ENCODE measurements at regions not wholly inside any gene's neighbourhood (a gene's known extent, or its start where the extent isn't known, plus 50 kb on each side); places are given as distances from the start of the nearest gene placed in this dataset.
A peak's percentile ranks its signal among the peaks of the same experiment; 100 is the strongest.

DNA sequence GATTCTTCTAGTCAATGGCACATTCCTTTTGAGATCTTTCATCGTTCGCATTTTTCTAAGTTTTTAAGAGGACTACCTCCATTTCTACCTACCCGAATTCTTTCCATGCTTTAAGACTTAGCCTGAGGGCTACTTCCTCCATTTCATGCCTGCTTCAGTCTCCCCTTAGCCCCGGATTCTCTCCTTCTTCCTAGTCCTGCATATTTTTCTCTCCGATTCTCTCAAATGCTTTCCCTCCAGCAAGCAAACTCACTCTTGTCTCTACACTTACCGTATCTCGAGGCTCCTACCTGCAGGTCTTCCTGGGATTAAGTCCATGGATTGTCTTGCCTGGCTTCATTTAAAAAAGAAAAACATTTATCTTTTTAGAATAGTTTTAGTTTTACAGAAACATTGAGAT is 354.4 kb downstream of the MYCN start:
- H3K27ac Mint-ChIP-seq (ENCODE audit: unreplicated experiment): no peak overlapping the region
- no peaks in the 10 kb centered on the region for H3K27me3 Mint-ChIP-seq (ENCODE audit: low read depth)
- no peaks in the 10 kb centered on the region for H3K9me3 Mint-ChIP-seq
- DNase-seq (ENCODE audit: low read depth, low spot score): no peak
- TF ChIP-seq, protein P1, sequence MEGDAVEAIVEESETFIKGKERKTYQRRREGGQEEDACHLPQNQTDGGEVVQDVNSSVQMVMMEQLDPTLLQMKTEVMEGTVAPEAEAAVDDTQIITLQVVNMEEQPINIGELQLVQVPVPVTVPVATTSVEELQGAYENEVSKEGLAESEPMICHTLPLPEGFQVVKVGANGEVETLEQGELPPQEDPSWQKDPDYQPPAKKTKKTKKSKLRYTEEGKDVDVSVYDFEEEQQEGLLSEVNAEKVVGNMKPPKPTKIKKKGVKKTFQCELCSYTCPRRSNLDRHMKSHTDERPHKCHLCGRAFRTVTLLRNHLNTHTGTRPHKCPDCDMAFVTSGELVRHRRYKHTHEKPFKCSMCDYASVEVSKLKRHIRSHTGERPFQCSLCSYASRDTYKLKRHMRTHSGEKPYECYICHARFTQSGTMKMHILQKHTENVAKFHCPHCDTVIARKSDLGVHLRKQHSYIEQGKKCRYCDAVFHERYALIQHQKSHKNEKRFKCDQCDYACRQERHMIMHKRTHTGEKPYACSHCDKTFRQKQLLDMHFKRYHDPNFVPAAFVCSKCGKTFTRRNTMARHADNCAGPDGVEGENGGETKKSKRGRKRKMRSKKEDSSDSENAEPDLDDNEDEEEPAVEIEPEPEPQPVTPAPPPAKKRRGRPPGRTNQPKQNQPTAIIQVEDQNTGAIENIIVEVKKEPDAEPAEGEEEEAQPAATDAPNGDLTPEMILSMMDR (conservative IDR thresholded peaks at IDR 0.05): no peak
- peaks cover 24% of the 10 kb centered on the region for H3K4me1 Mint-ChIP-seq
- no peaks in the 10 kb centered on the region for H3K36me3 Mint-ChIP-seq (ENCODE audit: low read depth)
- H3K4me3 Mint-ChIP-seq: no peak overlapping the region

DNA sequence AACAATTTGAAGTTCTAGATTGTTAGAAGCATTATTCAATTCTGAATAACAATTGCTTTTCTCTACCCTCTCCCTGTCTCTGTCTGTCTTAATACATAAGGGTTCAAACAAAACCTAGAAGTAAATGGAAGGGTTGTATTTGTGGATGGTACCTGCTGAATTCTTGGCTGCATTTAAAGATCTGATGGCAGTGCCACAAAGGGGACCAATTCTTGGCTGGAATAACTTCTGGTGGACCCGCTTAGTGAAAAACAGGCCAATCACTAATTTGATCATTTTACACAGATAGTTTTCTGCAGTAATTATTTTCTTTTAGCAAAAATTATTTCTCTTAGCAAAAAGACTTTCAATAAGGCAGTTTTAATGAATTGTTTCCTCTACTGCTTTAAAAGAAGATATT is 353.5 kb downstream of the MYCN start:
- H3K4me3 Mint-ChIP-seq: no peak overlapping the region
- H3K9me3 Mint-ChIP-seq: no peaks in the 10 kb centered on the region
- no peaks in the 10 kb centered on the region for H3K27me3 Mint-ChIP-seq (ENCODE audit: low read depth)
- no peaks in the 10 kb centered on the region for H3K36me3 Mint-ChIP-seq (ENCODE audit: low read depth)
- no peak overlapping the region for H3K27ac Mint-ChIP-seq (ENCODE audit: unreplicated experiment)
- H3K4me1 Mint-ChIP-seq: peaks cover 24% of the 10 kb centered on the region
- no peak for DNase-seq (ENCODE audit: low read depth, low spot score)
- TF ChIP-seq, protein P1 (conservative IDR thresholded peaks at IDR 0.05): no peak

- Mint-ChIP-seq H3K4me1 (peaks cover 24% of the 10 kb centered on the region), H3K4me3 (peak overlapping the region; percentile 31), H3K27ac (ENCODE audit: unreplicated experiment) (peak overlapping the region; percentile 54), H3K9me3 (no peaks in the 10 kb centered on the region), H3K36me3 (ENCODE audit: low read depth) (no peaks in the 10 kb centered on the region), H3K27me3 (ENCODE audit: low read depth) (no peaks in the 10 kb centered on the region)
- DNase-seq (ENCODE audit: low read depth, low spot score): peak; percentile 22
- TF ChIP-seq, protein P1 (conservative IDR thresholded peaks at IDR 0.05): no peak
These were observed 353.0 kb downstream of the MYCN start for GRCh38 chr2:16293398-16293797.

- Mint-ChIP-seq H3K27me3 (ENCODE audit: low read depth) (no peaks in the 10 kb centered on the region), H3K4me3 (no peak overlapping the region), H3K9me3 (no peaks in the 10 kb centered on the region), H3K27ac (ENCODE audit: unreplicated experiment) (no peak overlapping the region), H3K36me3 (ENCODE audit: low read depth) (no peaks in the 10 kb centered on the region), H3K4me1 (peaks cover 24% of the 10 kb centered on the region)
- DNase-seq (ENCODE audit: low read depth, low spot score): no peak
- TF ChIP-seq, protein P1 (conservative IDR thresholded peaks at IDR 0.05): no peak
These were observed 351.6 kb downstream of the MYCN start for GRCh38 chr2:16291731-16292550.

GRCh38 chr2:16291226-16291625 is 350.9 kb downstream of the MYCN start:
- Mint-ChIP-seq H3K4me3 (no peak overlapping the region), H3K27me3 (ENCODE audit: low read depth) (no peaks in the 10 kb centered on the region), H3K4me1 (peaks cover 24% of the 10 kb centered on the region)

More at GRCh38 chr2:16291226-16291625, 350.9 kb downstream of the MYCN start:
- DNase-seq (ENCODE audit: low read depth, low spot score): no peak
- TF ChIP-seq, protein P1 (conservative IDR thresholded peaks at IDR 0.05): no peak
- no peak overlapping the region for H3K27ac Mint-ChIP-seq (ENCODE audit: unreplicated experiment)
- H3K36me3 Mint-ChIP-seq (ENCODE audit: low read depth): no peaks in the 10 kb centered on the region
- no peaks in the 10 kb centered on the region for H3K9me3 Mint-ChIP-seq

Data from neural crest cell (in vitro differentiated cells).